ENCODE measurements at regions not wholly inside any gene's neighbourhood (a gene's known extent, or its start where the extent isn't known, plus 50 kb on each side); places are given as distances from the start of the nearest gene placed in this dataset.
A peak's percentile ranks its signal among the peaks of the same experiment; 100 is the strongest.

- in situ Hi-C loops (cut with MboI) = no loop called here
- POLR2A ChIA-PET = no interaction called here
- no peak overlapping the region for H3K27ac ChIP-seq (ENCODE audit: control insufficient read depth, insufficient read depth)
- no peak overlapping the region for H3K4me3 ChIP-seq
- WGBS (ENCODE audit: insufficient coverage, insufficient replicate concordance, low lambda C conversion rate, missing lambda C conversion rate) = 42% methylated on average over 7 of the region's 7 CpGs
- no TSS peak for BruUV-seq (replicated peaks)
- no peaks in the 10 kb centered on the region for H3K4me1 ChIP-seq (ENCODE audit: control insufficient read depth, insufficient read depth, low read length)
- TF ChIP-seq PKNOX1 (IDR thresholded peaks at IDR 0.05) (no peak), ETV6 (conservative IDR thresholded peaks at IDR 0.05 in 1 of 2, IDR thresholded peaks at IDR 0.05 in 1 of 2; ENCODE audit: borderline replicate concordance in 1 of 2, low read depth in 1 of 2) (no peak), MXI1 (IDR thresholded peaks at IDR 0.05; ENCODE audit: low read depth, low read length) (no peak), BMI1 (IDR thresholded peaks at IDR 0.05; ENCODE audit: borderline replicate concordance) (peak; percentile 17; the same call in 1 of the 2 replicates)
- no peak overlapping the region for H3K9ac ChIP-seq (ENCODE audit: control insufficient read depth, insufficient read depth, low read length)
- intact Hi-C loops (cut with micrococcal nuclease; ENCODE audit: unreplicated experiment) = no loop called here
- H3K27me3 ChIP-seq (replicated peaks in 1 of 2; ENCODE audit: control insufficient read depth in 2 of 2, insufficient read depth in 2 of 2, low read length in 1 of 2) = no peaks in the 10 kb centered on the region
- H3K9me3 ChIP-seq (replicated peaks; ENCODE audit: control insufficient read depth, insufficient read depth, low read length) = no peaks in the 10 kb centered on the region
- ATAC-seq (no peak), DNase-seq (ENCODE audit: low read depth, low spot score) (no peak), FAIRE-seq (no peak)
- no peaks in the 10 kb centered on the region for H3K79me2 ChIP-seq (ENCODE audit: control insufficient read depth, insufficient read depth, low read length)
- CTCF ChIA-PET = no interaction called here
- no peak overlapping the region for H2AFZ ChIP-seq (ENCODE audit: control insufficient read depth, low read depth, low read length)
- H3K36me3 ChIP-seq (ENCODE audit: control insufficient read depth in 2 of 2, insufficient read depth in 2 of 2, low read length in 1 of 2) = no peaks in the 10 kb centered on the region
- no peak overlapping the region for H3K4me2 ChIP-seq (ENCODE audit: control insufficient read depth, insufficient read depth)
- SMC1A ChIA-PET (ENCODE audit: uncharacterized antibody, unreplicated experiment) = interaction anchor here (0.5 kb wide), 1 partner anchor 32 kb away, joined by 3 read pairs; no protein-coding TSS in a partner anchor
- H4K20me1 ChIP-seq (ENCODE audit: control insufficient read depth, insufficient read depth) = no peaks in the 10 kb centered on the region
- RAD21 ChIA-PET (ENCODE audit: unreplicated experiment) = no interaction called here
These were observed 129.4 kb downstream of the RPAP3 start for GRCh38 chr12:47576289-47576945.

Measured in GM12878 (cell line).